ENCODE measurements at regions not wholly inside any gene's neighbourhood (a gene's known extent, or its start where the extent isn't known, plus 50 kb on each side); places are given as distances from the start of the nearest gene placed in this dataset.
"Not testable (repeated sequence)": the region's sequence is repeated elsewhere in the genome, so short reads cannot be mapped to it uniquely, and the experiment has no call there.

- H3K27me3 ChIP-seq (ENCODE audit: control insufficient read depth, insufficient read depth, low read length), result no peaks in the 10 kb centered on the region
- no peak overlapping the region for H3K27ac ChIP-seq (ENCODE audit: low read depth, low read length)
- H3K36me3 ChIP-seq (ENCODE audit: control insufficient read depth, insufficient read depth, low read length), result no peaks in the 10 kb centered on the region
- H3K4me3 ChIP-seq (ENCODE audit: low read length), result no peak overlapping the region
- H3K9ac ChIP-seq (ENCODE audit: low read length), result no peak overlapping the region
- H3K4me1 ChIP-seq (ENCODE audit: control insufficient read depth, insufficient read depth, low read length), result no peaks in the 10 kb centered on the region
Observed at GRCh38 chr12:66786531-66787308, 107.8 kb upstream of the GRIP1 start.

GRCh38 chr12:66799551-66799950 is 120.7 kb upstream of the GRIP1 start:
- Histone ChIP-seq H3K27ac (ENCODE audit: low read depth, low read length) (no peak overlapping the region), H3K4me1 (ENCODE audit: control insufficient read depth, insufficient read depth, low read length) (no peaks in the 10 kb centered on the region), H3K4me3 (ENCODE audit: low read length) (no peak overlapping the region), H3K9ac (ENCODE audit: low read length) (no peak overlapping the region), H3K36me3 (ENCODE audit: control insufficient read depth, insufficient read depth, low read length) (no peaks in the 10 kb centered on the region), H3K27me3 (ENCODE audit: control insufficient read depth, insufficient read depth, low read length) (no peaks in the 10 kb centered on the region)

- Histone ChIP-seq H3K9ac (ENCODE audit: low read length) (no peak overlapping the region), H3K4me1 (ENCODE audit: control insufficient read depth, insufficient read depth, low read length) (no peaks in the 10 kb centered on the region), H3K27ac (ENCODE audit: low read depth, low read length) (no peak overlapping the region), H3K4me3 (ENCODE audit: low read length) (no peak overlapping the region), H3K27me3 (ENCODE audit: control insufficient read depth, insufficient read depth, low read length) (no peaks in the 10 kb centered on the region), H3K36me3 (ENCODE audit: control insufficient read depth, insufficient read depth, low read length) (no peaks in the 10 kb centered on the region)
Observed at GRCh38 chr12:66800046-66800445, 121.2 kb upstream of the GRIP1 start.

DNA sequence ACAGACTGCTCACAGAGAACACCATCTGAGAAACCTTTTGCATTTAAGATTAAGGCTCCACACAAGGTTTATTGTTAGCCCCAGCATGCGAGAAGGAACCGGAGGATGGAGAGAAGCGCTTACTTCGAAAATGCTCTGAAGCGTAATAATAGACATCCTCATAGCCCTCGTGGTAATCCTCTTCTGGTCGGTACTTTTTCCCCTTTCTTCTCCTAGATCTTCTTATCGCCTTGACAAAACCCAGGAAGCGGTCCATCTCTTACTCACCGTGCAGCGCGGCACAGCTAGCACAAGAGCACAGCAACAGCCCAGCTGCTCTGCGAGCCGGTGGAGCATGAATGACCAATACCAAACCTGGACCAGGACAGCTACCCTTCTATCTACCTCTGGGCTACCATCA is 125.1 kb upstream of the GRIP1 start:
- H3K4me1 ChIP-seq (ENCODE audit: control insufficient read depth, insufficient read depth, low read length), result no peaks in the 10 kb centered on the region
- H3K9ac ChIP-seq (ENCODE audit: low read length), result no peak overlapping the region
- H3K4me3 ChIP-seq (ENCODE audit: low read length), result no peak overlapping the region
- H3K36me3 ChIP-seq (ENCODE audit: control insufficient read depth, insufficient read depth, low read length), result no peaks in the 10 kb centered on the region
- no peaks in the 10 kb centered on the region for H3K27me3 ChIP-seq (ENCODE audit: control insufficient read depth, insufficient read depth, low read length)
- no peak overlapping the region for H3K27ac ChIP-seq (ENCODE audit: low read depth, low read length)

GRCh38 chr12:66804563-66804974 is 125.7 kb upstream of the GRIP1 start:
- H3K27me3 ChIP-seq (ENCODE audit: control insufficient read depth, insufficient read depth, low read length), result no peaks in the 10 kb centered on the region
- no peak overlapping the region for H3K27ac ChIP-seq (ENCODE audit: low read depth, low read length)
- H3K4me1 ChIP-seq (ENCODE audit: control insufficient read depth, insufficient read depth, low read length), result no peaks in the 10 kb centered on the region
- H3K36me3 ChIP-seq (ENCODE audit: control insufficient read depth, insufficient read depth, low read length), result no peaks in the 10 kb centered on the region
- no peak overlapping the region for H3K4me3 ChIP-seq (ENCODE audit: low read length)
- no peak overlapping the region for H3K9ac ChIP-seq (ENCODE audit: low read length)

DNA sequence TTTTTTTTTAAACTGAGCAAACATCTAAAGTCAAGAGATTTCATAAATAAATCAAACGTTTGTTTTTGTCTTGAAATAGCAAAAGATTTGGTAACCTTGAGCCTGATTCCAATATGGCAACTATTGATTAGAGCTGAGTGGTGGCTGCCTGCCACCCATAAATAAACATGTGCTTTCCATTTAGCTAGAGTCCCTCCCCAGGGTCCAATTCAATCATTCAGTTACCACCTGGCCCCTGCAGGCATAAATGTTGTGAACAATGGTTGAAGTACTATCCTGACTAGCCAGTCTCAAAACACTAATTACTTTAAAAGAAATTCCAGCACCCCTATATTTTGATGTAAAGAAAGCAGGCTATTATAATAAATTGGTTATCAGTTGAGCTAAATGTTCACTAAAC is 129.7 kb upstream of the GRIP1 start:
- Histone ChIP-seq H3K4me3 (ENCODE audit: low read length) (no peak overlapping the region), H3K9ac (ENCODE audit: low read length) (no peak overlapping the region), H3K36me3 (ENCODE audit: control insufficient read depth, insufficient read depth, low read length) (no peaks in the 10 kb centered on the region), H3K4me1 (ENCODE audit: control insufficient read depth, insufficient read depth, low read length) (no peaks in the 10 kb centered on the region), H3K27me3 (ENCODE audit: control insufficient read depth, insufficient read depth, low read length) (no peaks in the 10 kb centered on the region), H3K27ac (ENCODE audit: low read depth, low read length) (no peak overlapping the region)

DNA sequence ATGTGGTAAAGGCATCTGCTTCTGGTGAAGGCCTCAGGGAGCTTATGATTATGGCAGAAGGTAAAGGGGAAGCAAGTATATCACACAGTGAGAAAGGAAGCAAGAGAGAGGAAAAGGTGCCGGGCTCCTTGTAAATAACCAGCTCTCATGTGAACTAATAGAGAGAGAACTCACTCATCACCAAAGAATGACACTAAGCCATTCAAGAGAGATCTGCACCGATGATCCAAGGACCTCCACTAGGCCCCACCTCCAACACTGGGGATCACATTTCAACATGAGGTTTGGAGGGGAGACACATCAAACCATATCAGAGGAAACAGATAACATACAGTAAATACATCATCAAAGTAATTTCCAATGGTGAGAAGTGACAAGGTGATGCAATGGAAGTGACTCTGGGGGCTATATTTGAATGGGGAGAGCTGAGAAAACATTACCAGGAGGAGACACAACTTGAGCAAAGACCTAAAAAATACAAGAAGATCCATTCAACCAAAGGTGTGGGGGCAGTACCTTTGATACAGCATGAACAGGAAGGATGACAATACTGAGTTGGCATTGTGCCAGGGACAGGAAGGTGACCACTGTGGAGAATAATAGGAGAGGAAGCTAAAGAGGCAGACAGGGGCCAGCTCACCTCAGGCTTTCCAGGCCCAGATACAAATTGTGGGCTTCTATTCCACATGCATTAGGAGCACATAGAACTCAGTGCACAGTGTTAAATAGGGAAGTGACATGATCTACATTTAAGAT is 134.4 kb upstream of the GRIP1 start:
- no peaks in the 10 kb centered on the region for H3K27me3 ChIP-seq (ENCODE audit: control insufficient read depth, insufficient read depth, low read length)
- no peak overlapping the region for H3K9ac ChIP-seq (ENCODE audit: low read length)
- no peaks in the 10 kb centered on the region for H3K4me1 ChIP-seq (ENCODE audit: control insufficient read depth, insufficient read depth, low read length)
- no peak overlapping the region for H3K4me3 ChIP-seq (ENCODE audit: low read length)
- H3K27ac ChIP-seq (ENCODE audit: low read depth, low read length), result no peak overlapping the region
- H3K36me3 ChIP-seq (ENCODE audit: control insufficient read depth, insufficient read depth, low read length), result no peaks in the 10 kb centered on the region

- no peak overlapping the region for H3K9ac ChIP-seq (ENCODE audit: low read length)
- H3K27me3 ChIP-seq (ENCODE audit: control insufficient read depth, insufficient read depth, low read length), result no peaks in the 10 kb centered on the region
- no peaks in the 10 kb centered on the region for H3K36me3 ChIP-seq (ENCODE audit: control insufficient read depth, insufficient read depth, low read length)
- no peak overlapping the region for H3K4me3 ChIP-seq (ENCODE audit: low read length)
- H3K27ac ChIP-seq (ENCODE audit: low read depth, low read length), result no peak overlapping the region
- peaks cover 5% of the 10 kb centered on the region for H3K4me1 ChIP-seq (ENCODE audit: control insufficient read depth, insufficient read depth, low read length)
Observed at GRCh38 chr12:66819587-66819986, 140.7 kb upstream of the GRIP1 start.

DNA sequence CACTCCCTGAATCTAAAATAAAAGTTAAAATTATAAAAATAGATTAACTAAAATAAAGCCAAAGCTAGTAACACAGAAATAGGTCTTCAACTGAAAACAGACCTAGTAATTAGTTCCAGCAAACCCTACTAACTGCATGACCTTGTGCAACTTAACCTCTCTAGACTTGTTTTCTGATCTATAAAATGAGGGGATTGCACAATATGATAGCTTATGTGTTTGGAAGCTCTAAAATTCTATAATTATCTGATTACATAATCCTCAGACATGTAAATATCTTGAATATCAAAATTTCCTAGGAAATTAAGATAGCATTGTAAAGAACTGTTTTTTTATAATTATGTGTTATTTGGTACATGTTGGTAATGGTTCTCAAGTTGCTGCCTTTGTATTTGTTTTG is 144.1 kb upstream of the GRIP1 start:
- H3K27ac ChIP-seq (ENCODE audit: low read depth, low read length), result no peak overlapping the region
- no peak overlapping the region for H3K4me3 ChIP-seq (ENCODE audit: low read length)

GRCh38 chr12:66823857-66824570 is 145.1 kb upstream of the GRIP1 start:
- peak overlapping the region; percentile 16 for H3K27ac ChIP-seq (ENCODE audit: low read depth, low read length)

More for the DNA sequence above, 144.1 kb upstream of the GRIP1 start:
- Histone ChIP-seq H3K4me1 (ENCODE audit: control insufficient read depth, insufficient read depth, low read length) (peaks cover 5% of the 10 kb centered on the region), H3K27me3 (ENCODE audit: control insufficient read depth, insufficient read depth, low read length) (no peaks in the 10 kb centered on the region), H3K9ac (ENCODE audit: low read length) (no peak overlapping the region), H3K36me3 (ENCODE audit: control insufficient read depth, insufficient read depth, low read length) (no peaks in the 10 kb centered on the region)

GRCh38 chr12:66825921-66826320 is 147.0 kb upstream of the GRIP1 start:
- H3K27me3 ChIP-seq (ENCODE audit: control insufficient read depth, insufficient read depth, low read length); H3K4me1 ChIP-seq (ENCODE audit: control insufficient read depth, insufficient read depth, low read length); H3K9ac ChIP-seq (ENCODE audit: low read length); H3K36me3 ChIP-seq (ENCODE audit: control insufficient read depth, insufficient read depth, low read length); H3K27ac ChIP-seq (ENCODE audit: low read depth, low read length); H3K4me3 ChIP-seq (ENCODE audit: low read length): not testable (repeated sequence)

More at GRCh38 chr12:66823857-66824570, 145.1 kb upstream of the GRIP1 start:
- Histone ChIP-seq H3K4me3 (ENCODE audit: low read length) (no peak overlapping the region), H3K36me3 (ENCODE audit: control insufficient read depth, insufficient read depth, low read length) (no peaks in the 10 kb centered on the region), H3K27me3 (ENCODE audit: control insufficient read depth, insufficient read depth, low read length) (no peaks in the 10 kb centered on the region), H3K4me1 (ENCODE audit: control insufficient read depth, insufficient read depth, low read length) (peaks cover 5% of the 10 kb centered on the region), H3K9ac (ENCODE audit: low read length) (no peak overlapping the region)

DNA sequence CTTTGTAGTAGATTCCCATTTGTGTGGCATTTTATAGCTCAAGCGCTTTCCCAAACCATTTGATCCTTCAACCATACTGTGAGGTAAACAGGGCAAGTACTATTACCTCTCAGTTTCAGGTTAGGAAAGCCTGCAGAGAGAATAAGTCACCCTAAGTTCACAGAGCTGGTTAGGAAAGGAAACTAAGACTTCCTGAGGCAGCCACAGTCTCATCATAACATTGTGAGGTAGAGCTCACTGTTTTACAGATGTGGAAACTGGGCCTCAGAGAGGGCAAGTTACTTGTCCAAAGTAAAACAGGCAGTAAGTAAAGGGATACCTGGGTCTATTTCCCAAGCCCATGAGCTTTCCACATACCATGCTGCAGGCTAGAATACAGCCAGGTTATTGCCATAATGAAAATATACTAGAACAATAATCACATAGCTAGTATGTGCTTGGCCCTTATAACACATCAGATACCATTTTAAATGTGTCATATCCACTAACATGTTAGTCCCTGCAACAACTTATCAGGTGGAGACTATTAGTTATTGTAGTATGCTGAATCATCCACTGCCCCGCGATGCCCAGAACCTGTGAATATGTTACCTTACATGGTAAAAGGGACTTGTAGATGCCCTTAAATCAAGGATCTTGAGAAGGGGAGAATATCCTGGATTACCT is 150.9 kb upstream of the GRIP1 start:
- H3K4me3 ChIP-seq (ENCODE audit: low read length), result no peak overlapping the region
- no peak overlapping the region for H3K9ac ChIP-seq (ENCODE audit: low read length)
- H3K36me3 ChIP-seq (ENCODE audit: control insufficient read depth, insufficient read depth, low read length), result no peaks in the 10 kb centered on the region
- no peaks in the 10 kb centered on the region for H3K4me1 ChIP-seq (ENCODE audit: control insufficient read depth, insufficient read depth, low read length)
- no peak overlapping the region for H3K27ac ChIP-seq (ENCODE audit: low read depth, low read length)
- H3K27me3 ChIP-seq (ENCODE audit: control insufficient read depth, insufficient read depth, low read length), result no peaks in the 10 kb centered on the region
